Left lung (tissue), 4 donors: ENCODE measurements at regions not wholly inside any gene's neighbourhood (a gene's known extent, or its start where the extent isn't known, plus 50 kb on each side); places are given as distances from the start of the nearest gene placed in this dataset.

Experiments used
- ATAC-seq: fragments of 200-7000 bp; cut with Tn5 transposase; one replicate; pipeline ENCODE4 v1.9.1; 2020; ENCODE audit warnings: moderate library complexity
- DNase-seq, 4 donors: peaks; one replicate each; pipeline ENCODE4 v3.0.0-alpha.2; 2013 to 2020
- H3K27ac ChIP-seq, 2 donors: fragments of 200-600 bp; sonication (generic) in 1 of 2; one replicate each; pipeline versions ENCODE4 v1.5.0 to v1.8.0; 2020 to 2021
- H3K27me3 ChIP-seq, 2 donors: fragments of 200-600 bp; sonication (generic) in 1 of 2; one replicate each; pipeline versions ENCODE4 v1.5.0 to v1.8.0; 2020 to 2021
- H3K36me3 ChIP-seq, 2 donors: fragments of 200-600 bp; sonication (generic) in 1 of 2; one replicate each; pipeline versions ENCODE4 v1.5.0 to v1.8.0; 2020 to 2021
- H3K4me1 ChIP-seq, 2 donors: fragments of 200-600 bp; one replicate each; pipeline ENCODE4 v1.8.0; 2021
- H3K4me3 ChIP-seq, 2 donors: fragments of 200-600 bp; sonication (generic) in 1 of 2; one replicate each; pipeline versions ENCODE4 v1.5.0 to v1.8.0; 2020 to 2021; ENCODE audit warnings: mild to moderate bottlenecking in 1 of 2
- H3K9me3 ChIP-seq, 2 donors: fragments of 200-600 bp; sonication (generic) in 1 of 2; one replicate each; pipeline versions ENCODE4 v1.5.0 to v1.8.0; 2020 to 2021
- CTCF ChIP-seq, 2 donors: fragments of 200-600 bp; sonication (generic) in 1 of 2; IDR thresholded peaks; one replicate each; pipeline versions ENCODE4 v1.5.0 to v1.8.0; 2021; ENCODE audit warnings: antibody characterized with exemption in 2 of 2
- intact Hi-C, 2 donors: fragments of 100-400 bp; cut with DNase I; formaldehyde crosslinking; loops; one replicate each; pipeline versions ENCODE4 v1.11.2 to v1.14.2; 2022
- donor health status: DM: no; HTN: yes; CAD: no.
- donor health status: DM: no; HTN: no; CAD: no.

GRCh38 chr7:131722371-131722770, 165.9 kb upstream of the PODXL start:
- no peak for TF ChIP-seq CTCF (IDR thresholded peaks at IDR 0.05)
- no peak overlapping the region for H3K4me3 ChIP-seq
- H3K27me3 ChIP-seq = peaks cover 0 to 11% of the 10 kb centered on the region in 2 donors
- no peaks in the 10 kb centered on the region for H3K4me1 ChIP-seq
- no peak overlapping the region for H3K27ac ChIP-seq
- intact Hi-C loops = no loop called here
- ATAC-seq (no peak), DNase-seq (no peak)
- H3K36me3 ChIP-seq = no peaks in the 10 kb centered on the region
- H3K9me3 ChIP-seq = no peaks in the 10 kb centered on the region

DNA sequence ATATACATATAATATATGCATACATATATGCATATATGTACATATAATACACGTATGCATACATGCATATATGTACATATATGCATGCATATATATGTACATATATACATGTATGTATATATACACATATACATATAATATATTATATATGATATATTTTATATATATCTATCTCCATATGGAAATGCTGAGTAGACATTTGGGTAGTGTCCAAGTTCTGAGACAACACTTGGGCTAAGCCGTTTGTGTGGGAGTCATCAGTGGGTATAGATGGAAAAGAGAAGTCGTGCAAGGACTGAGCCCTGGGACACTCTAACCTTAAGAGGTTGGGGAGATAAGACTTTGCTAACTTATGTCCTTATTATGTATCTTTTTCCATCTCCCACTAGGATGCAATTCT, 165.2 kb upstream of the PODXL start:
- Histone ChIP-seq H3K4me1 (no peaks in the 10 kb centered on the region), H3K4me3 (no peak overlapping the region), H3K27ac (no peak overlapping the region), H3K9me3 (no peaks in the 10 kb centered on the region), H3K27me3 (peaks cover 0 to 11% of the 10 kb centered on the region in 2 donors), H3K36me3 (no peaks in the 10 kb centered on the region)
- DNase-seq = no peak
- ATAC-seq = no peak
- intact Hi-C loops = no loop called here
- no peak for TF ChIP-seq CTCF (IDR thresholded peaks at IDR 0.05)

DNA sequence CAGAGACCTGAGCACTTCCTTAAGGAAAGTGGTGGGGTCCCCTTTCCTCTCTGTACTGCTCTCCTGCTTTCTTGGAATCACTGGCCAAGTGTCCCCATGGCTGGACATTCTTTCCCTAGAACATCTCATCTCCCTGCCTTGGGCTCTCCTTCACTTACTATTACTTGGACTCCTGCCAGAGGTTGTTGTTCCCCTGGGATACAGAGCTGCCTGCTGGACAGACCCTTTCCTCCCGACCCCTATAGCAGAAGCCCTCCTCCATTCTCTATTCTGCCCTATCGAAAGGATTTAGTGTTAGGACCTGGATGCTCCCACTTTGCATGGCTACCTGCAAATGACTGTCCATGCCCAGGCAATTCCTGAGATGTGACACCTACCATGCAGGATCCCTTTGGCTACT, 164.3 kb upstream of the PODXL start:
- H3K36me3 ChIP-seq = no peaks in the 10 kb centered on the region
- peaks cover 0 to 11% of the 10 kb centered on the region in 2 donors for H3K27me3 ChIP-seq
- intact Hi-C loops = no loop called here

GRCh38 chr7:131717181-131717580, 160.8 kb upstream of the PODXL start:
- H3K4me3 ChIP-seq = no peak overlapping the region
- DNase-seq = no peak
- intact Hi-C loops = no loop called here
- no peak for TF ChIP-seq CTCF (IDR thresholded peaks at IDR 0.05)
- no peaks in the 10 kb centered on the region for H3K27me3 ChIP-seq
- H3K36me3 ChIP-seq = no peaks in the 10 kb centered on the region
- no peaks in the 10 kb centered on the region for H3K9me3 ChIP-seq
- no peak overlapping the region for H3K27ac ChIP-seq
- no peak for ATAC-seq
- no peaks in the 10 kb centered on the region for H3K4me1 ChIP-seq

More for the DNA sequence above, 164.3 kb upstream of the PODXL start:
- H3K4me1 ChIP-seq = no peaks in the 10 kb centered on the region
- no peak overlapping the region for H3K4me3 ChIP-seq
- no peak for ATAC-seq
- DNase-seq = no peak
- H3K9me3 ChIP-seq = no peaks in the 10 kb centered on the region
- no peak for TF ChIP-seq CTCF (IDR thresholded peaks at IDR 0.05)
- H3K27ac ChIP-seq = no peak overlapping the region

DNA sequence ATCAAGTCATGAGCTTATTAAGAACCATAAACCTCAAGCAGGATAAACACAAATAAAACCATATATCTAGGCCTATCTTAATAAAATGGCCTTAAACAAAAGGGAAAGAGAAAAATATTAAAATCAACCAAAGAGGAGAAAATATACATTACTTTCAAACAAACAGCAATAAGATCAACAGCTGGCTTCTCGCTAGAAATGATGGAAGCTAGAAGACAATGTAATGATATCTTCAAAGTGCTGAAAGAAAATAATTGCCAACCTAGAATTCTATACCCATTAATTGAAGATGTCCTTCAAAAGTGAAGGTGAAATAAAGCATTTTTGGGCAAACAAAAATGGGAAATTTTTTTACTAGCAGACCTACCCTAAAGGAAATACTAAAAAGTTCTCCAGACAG, 142.9 kb upstream of the PODXL start:
- ATAC-seq = no peak
- intact Hi-C loops = no loop called here
- Histone ChIP-seq H3K9me3 (peaks cover 0 to 19% of the 10 kb centered on the region in 2 donors), H3K27me3 (peaks cover 0 to 12% of the 10 kb centered on the region in 2 donors), H3K4me3 (no peak overlapping the region), H3K27ac (no peak overlapping the region), H3K4me1 (no peaks in the 10 kb centered on the region), H3K36me3 (no peaks in the 10 kb centered on the region)
- TF ChIP-seq CTCF (IDR thresholded peaks at IDR 0.05) = no peak
- no peak for DNase-seq
